ENCODE measurements at regions not wholly inside any gene's neighbourhood (a gene's known extent, or its start where the extent isn't known, plus 50 kb on each side); places are given as distances from the start of the nearest gene placed in this dataset.

DNA sequence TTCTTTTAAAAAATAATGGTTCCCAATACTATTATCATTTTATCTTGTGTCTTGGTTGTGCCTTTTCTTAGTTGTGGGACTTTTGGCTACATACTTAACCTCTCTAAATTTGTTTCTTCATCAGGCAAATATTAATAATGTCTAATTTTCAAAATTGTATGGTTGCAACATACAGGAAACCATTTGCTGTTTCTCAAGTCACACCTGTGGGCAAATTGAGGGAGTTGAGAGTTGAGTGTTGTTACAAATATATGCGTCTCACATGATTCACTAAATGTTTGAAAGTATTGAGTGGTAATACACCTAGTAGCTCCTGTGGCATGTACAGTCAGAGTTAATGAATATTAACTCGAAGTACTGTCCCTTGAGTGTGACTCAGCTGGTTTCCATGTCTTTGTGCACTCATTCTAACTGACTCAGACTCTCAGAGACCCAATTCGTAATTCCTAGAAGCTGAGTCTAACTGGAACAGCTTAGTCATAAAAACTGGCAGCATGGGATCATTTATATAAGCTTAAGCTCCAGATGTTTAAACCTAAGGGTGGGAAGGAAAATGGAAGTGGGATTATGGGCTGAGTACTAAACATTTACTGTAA, 802.4 kb downstream of the TRIML1 start:
- Mint-ChIP-seq H3K4me3 (ENCODE audit: unreplicated experiment) (no peak overlapping the region), H3K36me3 (ENCODE audit: unreplicated experiment) (no peaks in the 10 kb centered on the region), H3K4me1 (ENCODE audit: low read depth, unreplicated experiment) (no peaks in the 10 kb centered on the region), H3K27ac (ENCODE audit: unreplicated experiment) (no peak overlapping the region), H3K9me3 (ENCODE audit: unreplicated experiment) (no peaks in the 10 kb centered on the region), H3K27me3 (ENCODE audit: unreplicated experiment) (no peaks in the 10 kb centered on the region)
- no peak for TF ChIP-seq CTCF (IDR thresholded peaks at IDR 0.05; ENCODE audit: partially characterized antibody, unreplicated experiment)
- DNase-seq: no peak

GRCh38 chr4:188942606-188943005, 803.4 kb downstream of the TRIML1 start:
- H3K27ac Mint-ChIP-seq (ENCODE audit: unreplicated experiment): no peak overlapping the region
- no peaks in the 10 kb centered on the region for H3K9me3 Mint-ChIP-seq (ENCODE audit: unreplicated experiment)
- DNase-seq: no peak
- no peaks in the 10 kb centered on the region for H3K36me3 Mint-ChIP-seq (ENCODE audit: unreplicated experiment)
- no peaks in the 10 kb centered on the region for H3K27me3 Mint-ChIP-seq (ENCODE audit: unreplicated experiment)
- TF ChIP-seq CTCF (IDR thresholded peaks at IDR 0.05; ENCODE audit: partially characterized antibody, unreplicated experiment): no peak
- no peak overlapping the region for H3K4me3 Mint-ChIP-seq (ENCODE audit: unreplicated experiment)
- no peaks in the 10 kb centered on the region for H3K4me1 Mint-ChIP-seq (ENCODE audit: low read depth, unreplicated experiment)

DNA sequence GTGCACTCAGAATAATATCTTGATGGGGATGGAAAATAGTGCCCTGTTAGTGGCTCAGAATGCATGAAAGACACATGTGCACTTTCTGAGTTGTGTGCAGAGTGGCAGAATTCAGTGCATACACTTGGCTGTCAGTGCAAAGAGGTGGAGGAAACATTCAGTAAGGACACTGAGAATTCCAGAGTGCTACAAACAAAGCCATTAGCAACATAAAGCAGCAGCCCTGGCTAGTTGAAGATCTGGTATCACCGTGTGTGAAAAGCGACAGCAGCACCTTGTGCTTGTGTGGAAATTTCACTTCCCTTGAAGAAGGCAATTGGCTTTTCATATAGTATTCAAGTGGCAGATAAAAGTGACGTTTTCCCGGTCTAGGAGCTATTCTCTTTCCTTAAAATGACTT, 810.4 kb downstream of the TRIML1 start:
- Mint-ChIP-seq H3K36me3 (ENCODE audit: unreplicated experiment) (no peaks in the 10 kb centered on the region), H3K4me3 (ENCODE audit: unreplicated experiment) (no peak overlapping the region), H3K4me1 (ENCODE audit: low read depth, unreplicated experiment) (no peaks in the 10 kb centered on the region), H3K9me3 (ENCODE audit: unreplicated experiment) (no peaks in the 10 kb centered on the region), H3K27me3 (ENCODE audit: unreplicated experiment) (no peaks in the 10 kb centered on the region), H3K27ac (ENCODE audit: unreplicated experiment) (no peak overlapping the region)
- no peak for TF ChIP-seq CTCF (IDR thresholded peaks at IDR 0.05; ENCODE audit: partially characterized antibody, unreplicated experiment)
- no peak for DNase-seq

- no peak for DNase-seq
- Mint-ChIP-seq H3K27me3 (ENCODE audit: unreplicated experiment) (no peaks in the 10 kb centered on the region), H3K27ac (ENCODE audit: unreplicated experiment) (no peak overlapping the region), H3K4me3 (ENCODE audit: unreplicated experiment) (no peak overlapping the region), H3K9me3 (ENCODE audit: unreplicated experiment) (peaks cover 2% of the 10 kb centered on the region), H3K36me3 (ENCODE audit: unreplicated experiment) (no peaks in the 10 kb centered on the region), H3K4me1 (ENCODE audit: low read depth, unreplicated experiment) (no peaks in the 10 kb centered on the region)
- no peak for TF ChIP-seq CTCF (IDR thresholded peaks at IDR 0.05; ENCODE audit: partially characterized antibody, unreplicated experiment)
Observed at GRCh38 chr4:188955066-188955465, 815.8 kb downstream of the TRIML1 start.

DNA sequence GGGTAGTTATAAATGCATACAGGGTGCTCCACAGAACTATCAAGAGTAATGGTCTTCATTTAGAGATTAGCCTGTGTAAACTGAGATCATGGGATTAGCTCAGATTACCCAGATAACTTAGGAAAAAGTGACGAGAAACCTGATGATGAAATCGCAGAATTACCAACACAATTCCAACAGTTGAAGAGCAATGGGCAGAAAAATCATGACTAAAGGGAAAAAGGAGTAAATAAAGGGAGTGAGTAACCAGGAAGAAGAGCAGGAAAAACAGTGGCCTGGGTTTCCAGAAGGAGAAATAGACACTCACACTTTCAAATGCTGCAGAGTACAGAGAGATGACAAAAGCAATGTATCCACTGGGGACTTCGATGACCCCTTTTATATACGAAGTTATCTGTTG, 817.3 kb downstream of the TRIML1 start:
- H3K27ac Mint-ChIP-seq (ENCODE audit: unreplicated experiment): no peak overlapping the region
- DNase-seq: no peak
- H3K9me3 Mint-ChIP-seq (ENCODE audit: unreplicated experiment): peaks cover 2% of the 10 kb centered on the region
- H3K36me3 Mint-ChIP-seq (ENCODE audit: unreplicated experiment): no peaks in the 10 kb centered on the region
- H3K27me3 Mint-ChIP-seq (ENCODE audit: unreplicated experiment): no peaks in the 10 kb centered on the region
- no peaks in the 10 kb centered on the region for H3K4me1 Mint-ChIP-seq (ENCODE audit: low read depth, unreplicated experiment)
- no peak for TF ChIP-seq CTCF (IDR thresholded peaks at IDR 0.05; ENCODE audit: partially characterized antibody, unreplicated experiment)
- H3K4me3 Mint-ChIP-seq (ENCODE audit: unreplicated experiment): no peak overlapping the region

All from glutamatergic neuron (in vitro differentiated cells).